Transverse colon (tissue), 4 donors: ENCODE measurements at regions not wholly inside any gene's neighbourhood (a gene's known extent, or its start where the extent isn't known, plus 50 kb on each side); places are given as distances from the start of the nearest gene placed in this dataset.

Source experiments
- DNase-seq: peaks from one replicate; pipeline ENCODE4 v3.0.0-alpha.2; 2019
- H3K27ac ChIP-seq, 4 donors: fragments of 200-600 bp; sonication (generic); 2 replicates each; pipeline ENCODE4 v1.5.1; 2016 to 2018; ENCODE audit warnings: inconsistent platforms in 4 of 4
- H3K27me3 ChIP-seq: fragments of 200-600 bp; sonication (generic); 2 replicates; pipeline ENCODE4 v1.5.1; 2017; ENCODE audit warnings: inconsistent platforms
- H3K36me3 ChIP-seq, 4 donors: fragments of 200-600 bp; sonication (generic); 2 replicates each; pipeline ENCODE4 v1.5.1; 2017 to 2019; ENCODE audit warnings: inconsistent platforms in 4 of 4
- H3K4me1 ChIP-seq, 4 donors: fragments of 200-600 bp; sonication (generic); 2 replicates each; pipeline ENCODE4 v1.5.1; 2017 to 2020; ENCODE audit warnings: inconsistent platforms in 4 of 4
- H3K4me3 ChIP-seq, 4 donors: fragments of 200-600 bp; sonication (generic); 1 replicate in 1 of 4; 2 replicates in 3 of 4; pipeline versions ENCODE4 v1.5.1 to v1.6.1; 2017 to 2019; ENCODE audit warnings: inconsistent platforms in 4 of 4
- H3K9me3 ChIP-seq, 2 donors: fragments of 200-600 bp; sonication (generic); 2 replicates each; pipeline ENCODE4 v1.5.1; 2017 to 2019; ENCODE audit warnings: inconsistent platforms in 2 of 2
- EP300 ChIP-seq: sonication (generic); formaldehyde crosslinking; IDR thresholded peaks from one replicate; pipeline ENCODE4 v1.6.1; 2017; ENCODE audit warnings: antibody characterized with exemption, low read depth
- POLR2A ChIP-seq: fragments of 450-650 bp; IDR thresholded peaks from one replicate; pipeline ENCODE4 v1.6.1; 2016; ENCODE audit warnings: antibody characterized with exemption, mild to moderate bottlenecking, moderate library complexity
- POLR2AphosphoS5 ChIP-seq, 3 donors: sonication (generic); formaldehyde crosslinking; IDR thresholded peaks; one replicate each; pipeline ENCODE4 v1.6.1; 2016; ENCODE audit warnings: antibody characterized with exemption in 3 of 3
- WGBS, 2 donors: methylation state at CpG; one replicate each; pipeline ENCODE4 v1.1.5; 2018; ENCODE audit warnings: low coverage in 1 of 2; 5-methylcytosine and 5-hydroxymethylcytosine counted together
- in situ Hi-C, 4 donors: fragments of 200-750 bp; cut with MboI; loops; one replicate each; pipeline versions ENCODE4 v1.15.0 to v1.15.1; 2017; ENCODE audit warnings: low sequenced_read_pairs in 3 of 4, low pct_ligation_motif_present in 1 of 4, low pct_unique_long_range_greater_than_20kb in 1 of 4
- intact Hi-C: fragments of 100-400 bp; cut with DNase I; formaldehyde crosslinking; loops from one replicate; pipeline ENCODE4 v1.15.1; 2023; ENCODE audit warnings: low total_unique reads
- TF ChIP-seq, protein P1 (sequence below), 5 experiments: fragments of 200-600 bp in 3 of 5; fragments of 450-650 bp in 2 of 5; sonication (generic) in 3 of 5; IDR thresholded peaks; 1 replicate in 2 of 5; 2 replicates in 3 of 5; pipeline ENCODE4 v1.5.1; 2016 to 2017; ENCODE audit warnings: antibody characterized with exemption in 5 of 5, inconsistent platforms in 3 of 5, mild to moderate bottlenecking in 2 of 5, moderate library complexity in 1 of 5

DNA sequence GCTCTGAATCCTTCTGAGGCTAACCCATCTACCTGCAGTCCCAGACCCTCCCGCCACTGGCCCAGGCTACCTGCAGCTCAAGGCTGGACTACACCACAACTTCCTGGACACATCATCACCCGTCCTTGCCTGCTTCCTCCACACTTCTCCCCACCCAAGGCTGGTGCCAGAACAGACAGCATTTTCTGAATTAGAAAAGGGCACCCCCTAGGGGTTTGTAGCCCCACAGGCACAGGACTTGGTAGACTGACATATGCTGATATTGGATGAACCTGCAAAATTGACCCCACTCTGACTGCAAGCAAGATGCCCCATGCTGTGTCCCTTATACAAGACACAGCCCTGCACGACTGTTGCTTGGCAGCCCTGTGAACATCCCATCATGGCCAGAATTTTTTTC, 271.5 kb upstream of the C16orf82 start:
- Histone ChIP-seq H3K9me3 (no peaks in the 10 kb centered on the region), H3K27ac (no peak overlapping the region), H3K4me1 (no peaks in the 10 kb centered on the region), H3K36me3 (no peaks in the 10 kb centered on the region), H3K4me3 (no peak overlapping the region), H3K27me3 (no peaks in the 10 kb centered on the region)
- intact Hi-C loops: no loop called here
- TF ChIP-seq, protein P1, sequence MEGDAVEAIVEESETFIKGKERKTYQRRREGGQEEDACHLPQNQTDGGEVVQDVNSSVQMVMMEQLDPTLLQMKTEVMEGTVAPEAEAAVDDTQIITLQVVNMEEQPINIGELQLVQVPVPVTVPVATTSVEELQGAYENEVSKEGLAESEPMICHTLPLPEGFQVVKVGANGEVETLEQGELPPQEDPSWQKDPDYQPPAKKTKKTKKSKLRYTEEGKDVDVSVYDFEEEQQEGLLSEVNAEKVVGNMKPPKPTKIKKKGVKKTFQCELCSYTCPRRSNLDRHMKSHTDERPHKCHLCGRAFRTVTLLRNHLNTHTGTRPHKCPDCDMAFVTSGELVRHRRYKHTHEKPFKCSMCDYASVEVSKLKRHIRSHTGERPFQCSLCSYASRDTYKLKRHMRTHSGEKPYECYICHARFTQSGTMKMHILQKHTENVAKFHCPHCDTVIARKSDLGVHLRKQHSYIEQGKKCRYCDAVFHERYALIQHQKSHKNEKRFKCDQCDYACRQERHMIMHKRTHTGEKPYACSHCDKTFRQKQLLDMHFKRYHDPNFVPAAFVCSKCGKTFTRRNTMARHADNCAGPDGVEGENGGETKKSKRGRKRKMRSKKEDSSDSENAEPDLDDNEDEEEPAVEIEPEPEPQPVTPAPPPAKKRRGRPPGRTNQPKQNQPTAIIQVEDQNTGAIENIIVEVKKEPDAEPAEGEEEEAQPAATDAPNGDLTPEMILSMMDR (IDR thresholded peaks at IDR 0.05): no peak
- TF ChIP-seq POLR2A (no peak), EP300 (no peak), POLR2AphosphoS5 (IDR thresholded peaks at IDR 0.05) (no peak)
- in situ Hi-C loops: no loop called here
- DNase-seq: no peak
- 33 to 60% methylated on average over 1 to 3 of the region's 3 CpGs for WGBS, 2 donors

DNA sequence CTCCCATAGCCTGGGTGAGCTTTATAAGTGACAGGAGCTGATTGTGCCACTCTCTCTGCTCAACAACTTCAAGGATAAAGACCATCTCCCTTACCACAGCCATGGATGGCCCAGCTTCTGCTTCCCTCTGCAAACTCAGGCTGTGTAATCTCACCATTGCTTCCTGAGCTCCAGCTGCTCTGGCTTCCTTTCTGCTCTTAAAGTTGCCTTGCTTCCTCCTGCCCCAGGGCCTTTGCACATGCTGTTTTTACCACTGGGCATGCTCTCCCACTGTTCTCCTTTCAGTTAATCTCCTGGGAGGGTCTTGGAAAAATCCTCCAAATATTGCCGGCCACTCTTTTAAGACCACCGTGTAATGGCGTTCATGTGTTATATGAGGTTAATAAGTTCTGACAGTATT, 265.1 kb upstream of the C16orf82 start:
- H3K36me3 ChIP-seq: no peaks in the 10 kb centered on the region
- DNase-seq: no peak
- no peak overlapping the region for H3K4me3 ChIP-seq
- intact Hi-C loops: no loop called here
- H3K27ac ChIP-seq: no peak overlapping the region
- no peaks in the 10 kb centered on the region for H3K4me1 ChIP-seq
- no peaks in the 10 kb centered on the region for H3K27me3 ChIP-seq
- 87 to 93% methylated on average over 3 of the region's 3 CpGs for WGBS, 2 donors
- in situ Hi-C loops: no loop called here
- H3K9me3 ChIP-seq: no peaks in the 10 kb centered on the region
- TF ChIP-seq EP300: no peak
- TF ChIP-seq, protein P1 (IDR thresholded peaks at IDR 0.05): no peak
- no peak for TF ChIP-seq POLR2A
- TF ChIP-seq POLR2AphosphoS5 (IDR thresholded peaks at IDR 0.05): no peak

DNA sequence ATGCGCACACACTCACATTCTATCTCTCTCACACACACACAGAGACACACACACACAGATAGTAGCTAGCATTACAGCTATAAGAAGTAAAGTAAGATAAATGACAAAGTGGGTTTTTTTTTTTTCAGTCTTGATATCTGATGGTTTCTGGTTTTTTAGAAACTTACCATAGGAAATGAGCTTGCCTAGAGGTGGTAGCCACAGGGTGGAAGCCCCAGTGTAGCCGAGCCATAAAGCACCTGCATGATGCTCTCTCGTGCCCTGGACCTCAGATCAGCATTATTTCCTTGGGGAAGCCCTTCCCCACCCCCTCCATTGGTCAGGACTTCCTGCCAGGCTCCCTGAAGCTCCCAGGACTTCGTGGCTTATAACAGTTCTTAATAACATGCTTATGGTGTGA, 264.3 kb upstream of the C16orf82 start:
- H3K27ac ChIP-seq: no peak overlapping the region
- intact Hi-C loops: no loop called here
- WGBS, 2 donors: 31 to 39% methylated on average over 3 to 4 of the region's 4 CpGs

DNA sequence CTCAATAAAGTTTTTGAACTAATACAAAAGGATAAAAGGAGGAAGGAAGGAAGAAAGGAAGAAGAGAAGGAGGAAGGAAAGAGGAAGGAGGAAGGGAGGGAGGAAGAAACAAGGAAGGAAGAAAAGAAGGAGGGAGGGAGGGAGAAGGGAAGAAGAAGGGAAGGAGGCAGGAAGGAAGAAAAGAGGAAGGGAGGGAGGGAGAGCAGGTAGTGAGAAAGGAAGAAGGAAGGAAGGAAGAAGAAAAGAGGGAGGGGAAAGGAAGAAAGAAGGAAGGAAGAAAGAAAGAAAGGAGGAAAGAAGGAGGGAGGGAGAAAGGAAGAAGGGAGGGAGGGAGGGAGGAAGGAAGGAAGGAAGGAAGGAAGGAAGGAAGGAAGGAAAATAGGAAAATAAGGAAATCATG, 263.8 kb upstream of the C16orf82 start:
- Histone ChIP-seq H3K27me3 (no peaks in the 10 kb centered on the region), H3K36me3 (no peaks in the 10 kb centered on the region), H3K4me1 (no peaks in the 10 kb centered on the region), H3K9me3 (no peaks in the 10 kb centered on the region), H3K27ac (no peak overlapping the region), H3K4me3 (no peak overlapping the region)
- no peak for DNase-seq
- intact Hi-C loops: no loop called here
- TF ChIP-seq, protein P1 (IDR thresholded peaks at IDR 0.05): no peak
- TF ChIP-seq POLR2A (no peak), POLR2AphosphoS5 (IDR thresholded peaks at IDR 0.05) (no peak), EP300 (no peak)
- in situ Hi-C loops: no loop called here

More for the DNA sequence above, 264.3 kb upstream of the C16orf82 start:
- Histone ChIP-seq H3K27me3 (no peaks in the 10 kb centered on the region), H3K4me1 (no peaks in the 10 kb centered on the region), H3K9me3 (no peaks in the 10 kb centered on the region), H3K4me3 (no peak overlapping the region), H3K36me3 (no peaks in the 10 kb centered on the region)
- in situ Hi-C loops: no loop called here
- DNase-seq: no peak
- TF ChIP-seq, protein P1 (IDR thresholded peaks at IDR 0.05): no peak
- no peak for TF ChIP-seq EP300
